ENCODE measurements at regions not wholly inside any gene's neighbourhood (a gene's known extent, or its start where the extent isn't known, plus 50 kb on each side); places are given as distances from the start of the nearest gene placed in this dataset.

DNA sequence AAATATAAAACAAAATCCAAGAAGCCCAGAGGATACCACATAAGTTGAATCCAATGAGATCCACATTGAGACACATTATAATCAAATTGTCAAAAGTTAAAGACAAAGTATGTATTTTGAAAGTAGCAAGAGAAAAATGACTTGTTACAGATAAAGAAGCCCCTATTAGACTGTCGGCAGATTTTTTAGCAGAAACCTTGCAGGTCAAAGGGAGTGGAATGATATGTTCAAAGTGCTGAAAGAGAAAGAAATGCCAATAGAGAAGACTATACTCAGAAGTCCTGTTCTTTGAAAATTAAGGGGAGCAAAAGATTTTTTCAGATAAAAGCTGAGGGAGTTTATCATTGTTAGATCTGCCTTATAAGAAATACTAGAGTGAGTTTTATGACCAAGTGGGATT, 148.9 kb upstream of the EPHA5 start:
- TF ChIP-seq, protein P1, sequence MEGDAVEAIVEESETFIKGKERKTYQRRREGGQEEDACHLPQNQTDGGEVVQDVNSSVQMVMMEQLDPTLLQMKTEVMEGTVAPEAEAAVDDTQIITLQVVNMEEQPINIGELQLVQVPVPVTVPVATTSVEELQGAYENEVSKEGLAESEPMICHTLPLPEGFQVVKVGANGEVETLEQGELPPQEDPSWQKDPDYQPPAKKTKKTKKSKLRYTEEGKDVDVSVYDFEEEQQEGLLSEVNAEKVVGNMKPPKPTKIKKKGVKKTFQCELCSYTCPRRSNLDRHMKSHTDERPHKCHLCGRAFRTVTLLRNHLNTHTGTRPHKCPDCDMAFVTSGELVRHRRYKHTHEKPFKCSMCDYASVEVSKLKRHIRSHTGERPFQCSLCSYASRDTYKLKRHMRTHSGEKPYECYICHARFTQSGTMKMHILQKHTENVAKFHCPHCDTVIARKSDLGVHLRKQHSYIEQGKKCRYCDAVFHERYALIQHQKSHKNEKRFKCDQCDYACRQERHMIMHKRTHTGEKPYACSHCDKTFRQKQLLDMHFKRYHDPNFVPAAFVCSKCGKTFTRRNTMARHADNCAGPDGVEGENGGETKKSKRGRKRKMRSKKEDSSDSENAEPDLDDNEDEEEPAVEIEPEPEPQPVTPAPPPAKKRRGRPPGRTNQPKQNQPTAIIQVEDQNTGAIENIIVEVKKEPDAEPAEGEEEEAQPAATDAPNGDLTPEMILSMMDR (optimal IDR thresholded peaks at IDR 0.05 in 1 of 3, IDR thresholded peaks at IDR 0.05 in 1 of 3, conservative IDR thresholded peaks at IDR 0.05 in 1 of 3; ENCODE audit: extremely low read depth in 1 of 3, insufficient read depth in 2 of 3, low read length in 3 of 3), result no peak
- TF ChIP-seq EZH2 (IDR thresholded peaks at IDR 0.05; ENCODE audit: low read length), result no peak

Data from keratinocyte (primary cell).